Transverse colon (tissue), 4 donors: ENCODE measurements at regions not wholly inside any gene's neighbourhood (a gene's known extent, or its start where the extent isn't known, plus 50 kb on each side); places are given as distances from the start of the nearest gene placed in this dataset.

Experiments used
- DNase-seq: peaks from one replicate; pipeline ENCODE4 v3.0.0-alpha.2; 2019
- H3K27ac ChIP-seq, 4 donors: fragments of 200-600 bp; sonication (generic); 2 replicates each; pipeline ENCODE4 v1.5.1; 2016 to 2018; ENCODE audit warnings: inconsistent platforms in 4 of 4
- H3K27me3 ChIP-seq: fragments of 200-600 bp; sonication (generic); 2 replicates; pipeline ENCODE4 v1.5.1; 2017; ENCODE audit warnings: inconsistent platforms
- H3K36me3 ChIP-seq, 4 donors: fragments of 200-600 bp; sonication (generic); 2 replicates each; pipeline ENCODE4 v1.5.1; 2017 to 2019; ENCODE audit warnings: inconsistent platforms in 4 of 4
- H3K4me1 ChIP-seq, 4 donors: fragments of 200-600 bp; sonication (generic); 2 replicates each; pipeline ENCODE4 v1.5.1; 2017 to 2020; ENCODE audit warnings: inconsistent platforms in 4 of 4
- H3K4me3 ChIP-seq, 4 donors: fragments of 200-600 bp; sonication (generic); 1 replicate in 1 of 4; 2 replicates in 3 of 4; pipeline versions ENCODE4 v1.5.1 to v1.6.1; 2017 to 2019; ENCODE audit warnings: inconsistent platforms in 4 of 4
- H3K9me3 ChIP-seq, 2 donors: fragments of 200-600 bp; sonication (generic); 2 replicates each; pipeline ENCODE4 v1.5.1; 2017 to 2019; ENCODE audit warnings: inconsistent platforms in 2 of 2
- CTCF ChIP-seq, 5 experiments: fragments of 200-600 bp in 3 of 5; fragments of 450-650 bp in 2 of 5; sonication (generic) in 3 of 5; IDR thresholded peaks; 1 replicate in 2 of 5; 2 replicates in 3 of 5; pipeline ENCODE4 v1.5.1; 2016 to 2017; ENCODE audit warnings: antibody characterized with exemption in 5 of 5, inconsistent platforms in 3 of 5, mild to moderate bottlenecking in 2 of 5, moderate library complexity in 1 of 5
- EP300 ChIP-seq: sonication (generic); formaldehyde crosslinking; IDR thresholded peaks from one replicate; pipeline ENCODE4 v1.6.1; 2017; ENCODE audit warnings: antibody characterized with exemption, low read depth
- POLR2A ChIP-seq: fragments of 450-650 bp; IDR thresholded peaks from one replicate; pipeline ENCODE4 v1.6.1; 2016; ENCODE audit warnings: antibody characterized with exemption, mild to moderate bottlenecking, moderate library complexity
- POLR2AphosphoS5 ChIP-seq, 3 donors: sonication (generic); formaldehyde crosslinking; IDR thresholded peaks; one replicate each; pipeline ENCODE4 v1.6.1; 2016; ENCODE audit warnings: antibody characterized with exemption in 3 of 3
- WGBS, 2 donors: methylation state at CpG; one replicate each; pipeline ENCODE4 v1.1.5; 2018; ENCODE audit warnings: low coverage in 1 of 2; 5-methylcytosine and 5-hydroxymethylcytosine counted together
- in situ Hi-C, 4 donors: fragments of 200-750 bp; cut with MboI; loops; one replicate each; pipeline versions ENCODE4 v1.15.0 to v1.15.1; 2017; ENCODE audit warnings: low sequenced_read_pairs in 3 of 4, low pct_ligation_motif_present in 1 of 4, low pct_unique_long_range_greater_than_20kb in 1 of 4
- intact Hi-C: fragments of 100-400 bp; cut with DNase I; formaldehyde crosslinking; loops from one replicate; pipeline ENCODE4 v1.15.1; 2023; ENCODE audit warnings: low total_unique reads

GRCh38 chr12:82089369-82090121 is 268.6 kb downstream of the CCDC59 start:
- intact Hi-C loops = no loop called here
- in situ Hi-C loops = loop anchor here in 1 of 4 donors (10.0 kb wide), 1 partner anchor 65 kb away; no protein-coding TSS in a partner anchor
- Histone ChIP-seq H3K4me1 (no peaks in the 10 kb centered on the region), H3K9me3 (peaks cover 4 to 6% of the 10 kb centered on the region in 2 donors), H3K27ac (no peak overlapping the region), H3K4me3 (no peak overlapping the region), H3K36me3 (no peaks in the 10 kb centered on the region), H3K27me3 (no peaks in the 10 kb centered on the region)
- TF ChIP-seq CTCF (IDR thresholded peaks at IDR 0.05) (no peak), EP300 (no peak), POLR2AphosphoS5 (IDR thresholded peaks at IDR 0.05) (no peak), POLR2A (no peak)
- 63 to 67% methylated on average over 7 of the region's 7 CpGs for WGBS, 2 donors
- DNase-seq = no peak

DNA sequence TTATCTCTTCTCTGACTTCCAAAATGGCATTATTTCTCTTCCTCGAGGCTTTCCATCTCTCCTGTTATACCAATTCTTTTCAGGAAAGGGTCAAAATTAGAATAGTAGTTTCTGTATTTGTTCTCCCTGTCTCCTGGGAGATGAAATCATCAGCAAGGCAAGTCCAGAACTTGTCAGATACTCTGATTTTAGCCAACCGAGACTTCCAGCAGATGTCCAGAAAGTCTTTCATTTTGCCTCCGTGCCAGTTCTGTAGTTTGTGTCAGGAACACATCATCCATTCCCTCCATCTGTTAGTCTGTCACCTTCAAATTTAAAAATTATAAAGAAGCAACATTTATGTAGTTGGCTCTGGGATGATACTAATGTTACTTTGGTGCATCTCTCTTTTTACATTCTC is 275.7 kb downstream of the CCDC59 start:
- no peaks in the 10 kb centered on the region for H3K4me1 ChIP-seq
- WGBS, 2 donors = 66 to 78% methylated on average over 2 to 3 of the region's 3 CpGs
- TF ChIP-seq EP300 = no peak
- TF ChIP-seq POLR2AphosphoS5 (IDR thresholded peaks at IDR 0.05) = no peak
- TF ChIP-seq CTCF (IDR thresholded peaks at IDR 0.05) = no peak
- no peak for TF ChIP-seq POLR2A
- no peaks in the 10 kb centered on the region for H3K27me3 ChIP-seq
- no peak overlapping the region for H3K4me3 ChIP-seq
- in situ Hi-C loops = loop anchor here in 1 of 4 donors (10.0 kb wide), 1 partner anchor 58 kb away; no protein-coding TSS in a partner anchor
- H3K9me3 ChIP-seq = peaks cover 5 to 7% of the 10 kb centered on the region in 2 donors
- DNase-seq = no peak
- intact Hi-C loops = no loop called here
- H3K36me3 ChIP-seq = no peaks in the 10 kb centered on the region
- H3K27ac ChIP-seq = no peak overlapping the region

GRCh38 chr12:82069931-82070514 is 288.2 kb downstream of the CCDC59 start:
- H3K9me3 ChIP-seq = no peaks in the 10 kb centered on the region
- H3K27ac ChIP-seq = no peak overlapping the region
- no peak for DNase-seq
- TF ChIP-seq EP300 = no peak
- no peak for TF ChIP-seq CTCF (IDR thresholded peaks at IDR 0.05)
- TF ChIP-seq POLR2A = no peak
- TF ChIP-seq POLR2AphosphoS5 (IDR thresholded peaks at IDR 0.05) = no peak
- WGBS, 2 donors = 56% methylated on average over 2 of the region's 2 CpGs; no CpG with 5 or more reads in 1 of the 2 donors
- intact Hi-C loops (no loop called here), in situ Hi-C loops (no loop called here)
- no peaks in the 10 kb centered on the region for H3K36me3 ChIP-seq
- no peaks in the 10 kb centered on the region for H3K27me3 ChIP-seq
- H3K4me3 ChIP-seq = no peak overlapping the region
- no peaks in the 10 kb centered on the region for H3K4me1 ChIP-seq

GRCh38 chr12:82058197-82058596 is 299.0 kb upstream of the PPFIA2 start:
- Histone ChIP-seq H3K36me3 (no peaks in the 10 kb centered on the region), H3K9me3 (no peaks in the 10 kb centered on the region), H3K27ac (no peak overlapping the region), H3K4me3 (no peak overlapping the region), H3K27me3 (no peaks in the 10 kb centered on the region), H3K4me1 (no peaks in the 10 kb centered on the region)
- no peak for DNase-seq
- in situ Hi-C loops = no loop called here
- 31 to 52% methylated on average over 3 of the region's 3 CpGs for WGBS, 2 donors
- TF ChIP-seq POLR2AphosphoS5 (IDR thresholded peaks at IDR 0.05) = no peak
- TF ChIP-seq EP300 = no peak
- TF ChIP-seq POLR2A = no peak
- TF ChIP-seq CTCF (IDR thresholded peaks at IDR 0.05) = no peak
- intact Hi-C loops = no loop called here
